Liver (tissue), 7 donors: ENCODE measurements at regions not wholly inside any gene's neighbourhood (a gene's known extent, or its start where the extent isn't known, plus 50 kb on each side); places are given as distances from the start of the nearest gene placed in this dataset.

Experiments used
- DNase-seq: peaks from one replicate; pipeline ENCODE4 v3.0.0-alpha.2; 2017; ENCODE audit warnings: low spot score
- H3K27ac ChIP-seq, 2 donors: one replicate each; pipeline ENCODE4 v1.7.0; 2013; ENCODE audit warnings: inconsistent platforms in 2 of 2, low read length in 2 of 2, control low read depth in 1 of 2, low read depth in 1 of 2, mild to moderate bottlenecking in 1 of 2
- H3K27me3 ChIP-seq, 4 donors: one replicate each; pipeline versions ENCODE4 v1.6.1 to v1.7.0; 2013; ENCODE audit warnings: low read length in 3 of 4, inconsistent platforms in 1 of 4, mild to moderate bottlenecking in 1 of 4, moderate library complexity in 1 of 4; ENCODE audit not compliant: control insufficient read depth in 4 of 4, insufficient read depth in 4 of 4
- H3K36me3 ChIP-seq, 4 donors: one replicate each; pipeline versions ENCODE4 v1.6.1 to v1.7.0; 2013; ENCODE audit warnings: low read length in 3 of 4, mild to moderate bottlenecking in 3 of 4, low read depth in 1 of 4, moderate library complexity in 1 of 4; ENCODE audit not compliant: control insufficient read depth in 4 of 4, insufficient read depth in 3 of 4
- H3K4me1 ChIP-seq, 4 donors: one replicate each; pipeline versions ENCODE4 v1.6.1 to v1.7.0; 2013; ENCODE audit warnings: low read length in 3 of 4, mild to moderate bottlenecking in 3 of 4, moderate library complexity in 1 of 4; ENCODE audit not compliant: control insufficient read depth in 4 of 4, insufficient read depth in 4 of 4
- H3K4me3 ChIP-seq, 3 donors: one replicate each; pipeline versions ENCODE4 v1.6.1 to v1.7.0; 2013; ENCODE audit warnings: low read length in 3 of 3, control low read depth in 1 of 3, low read depth in 1 of 3, mild to moderate bottlenecking in 1 of 3
- H3K9ac ChIP-seq, 2 donors: one replicate each; pipeline ENCODE4 v1.7.0; 2013; ENCODE audit warnings: low read length in 2 of 2, mild to moderate bottlenecking in 2 of 2, moderate library complexity in 2 of 2, control low read depth in 1 of 2, low read depth in 1 of 2
- H3K9me3 ChIP-seq, 4 donors: one replicate each; pipeline versions ENCODE4 v1.6.1 to v1.7.0; 2013; ENCODE audit warnings: low read length in 3 of 4; ENCODE audit not compliant: control insufficient read depth in 4 of 4
- ATF3 ChIP-seq: IDR thresholded peaks from 2 replicates; pipeline ENCODE4 v1.6.1; 2016; ENCODE audit warnings: antibody characterized with exemption
- EGR1 ChIP-seq, 2 donors: IDR thresholded peaks; 2 replicates each; pipeline ENCODE4 v1.6.1; 2016 to 2018; ENCODE audit warnings: antibody characterized with exemption in 2 of 2, low read depth in 2 of 2
- FOXA1 ChIP-seq: IDR thresholded peaks from 2 replicates; pipeline ENCODE4 v1.6.1; 2016; ENCODE audit warnings: antibody characterized with exemption
- FOXA2 ChIP-seq: IDR thresholded peaks from 2 replicates; pipeline ENCODE4 v1.6.1; 2016; ENCODE audit warnings: antibody characterized with exemption
- GABPA ChIP-seq, 2 donors: IDR thresholded peaks in 1 of 2; conservative IDR thresholded peaks in 1 of 2; 2 replicates each; pipeline ENCODE4 v1.6.1; 2016; ENCODE audit warnings: antibody characterized with exemption in 2 of 2, mild to moderate bottlenecking in 1 of 2, moderate library complexity in 1 of 2
- HNF4A ChIP-seq, 2 donors: conservative IDR thresholded peaks; 2 replicates each; pipeline ENCODE4 v1.6.1; 2016; ENCODE audit warnings: antibody characterized with exemption in 2 of 2, mild to moderate bottlenecking in 2 of 2
- HNF4G ChIP-seq: IDR thresholded peaks from 2 replicates; pipeline ENCODE4 v1.6.1; 2016; ENCODE audit warnings: antibody characterized with exemption
- NR2F2 ChIP-seq: IDR thresholded peaks from 2 replicates; pipeline ENCODE4 v1.6.1; 2016; ENCODE audit warnings: antibody characterized with exemption
- RAD21 ChIP-seq, 2 donors: IDR thresholded peaks; 2 replicates each; pipeline ENCODE4 v1.6.1; 2016; ENCODE audit warnings: antibody characterized with exemption in 2 of 2, mild to moderate bottlenecking in 2 of 2
- REST ChIP-seq: IDR thresholded peaks from 2 replicates; pipeline ENCODE4 v1.6.1; 2016; ENCODE audit warnings: antibody characterized with exemption, mild to moderate bottlenecking
- RXRA ChIP-seq, 2 donors: IDR thresholded peaks; 2 replicates each; pipeline ENCODE4 v1.6.1; 2017 to 2018; ENCODE audit warnings: antibody characterized with exemption in 2 of 2, mild to moderate bottlenecking in 1 of 2
- SP1 ChIP-seq: IDR thresholded peaks from 2 replicates; pipeline ENCODE4 v1.6.1; 2018; ENCODE audit warnings: antibody characterized with exemption, mild to moderate bottlenecking
- TAF1 ChIP-seq: conservative IDR thresholded peaks from 2 replicates; pipeline ENCODE4 v1.6.1; 2016; ENCODE audit warnings: antibody characterized with exemption, mild to moderate bottlenecking
- YY1 ChIP-seq: IDR thresholded peaks from 2 replicates; pipeline ENCODE4 v1.6.1; 2016; ENCODE audit warnings: antibody characterized with exemption, mild to moderate bottlenecking
- ZBTB33 ChIP-seq: IDR thresholded peaks from 2 replicates; pipeline ENCODE4 v1.6.1; 2016; ENCODE audit warnings: antibody characterized with exemption
- WGBS: extraction: QIAGEN DNeasy Blood & Tissue Kit; methylation state at CpG from one replicate; pipeline ENCODE4 v1.1.7; 2013; 5-methylcytosine and 5-hydroxymethylcytosine counted together
- donor health status: healthy.
- donor health status: healthy.
- donor health status: healthy.
- donor health status: healthy.

GRCh38 chr11:134710861-134711407, 298.9 kb upstream of the B3GAT1 start (continued):
- no peak for TF ChIP-seq REST
- no peak for TF ChIP-seq FOXA1

- H3K4me3 ChIP-seq = no peak overlapping the region
- no peak overlapping the region for H3K27ac ChIP-seq
- H3K36me3 ChIP-seq = no peaks in the 10 kb centered on the region
- no peaks in the 10 kb centered on the region for H3K27me3 ChIP-seq
- TF ChIP-seq SP1 (no peak), RXRA (IDR thresholded peaks at IDR 0.05) (no peak), HNF4G (no peak), YY1 (no peak), ZBTB33 (no peak), RAD21 (IDR thresholded peaks at IDR 0.05) (no peak), GABPA (IDR thresholded peaks at IDR 0.05 in 1 of 2, conservative IDR thresholded peaks at IDR 0.05 in 1 of 2) (no peak), TAF1 (no peak), FOXA2 (no peak), EGR1 (IDR thresholded peaks at IDR 0.05; ENCODE audit: low read depth in 2 of 2) (no peak)
- no peak for DNase-seq
- 66% methylated on average over 3 of the region's 3 CpGs for WGBS
- no peaks in the 10 kb centered on the region for H3K4me1 ChIP-seq
- H3K9ac ChIP-seq = no peak overlapping the region
- H3K9me3 ChIP-seq = no peaks in the 10 kb centered on the region
Measured at GRCh38 chr11:134705858-134706257, 293.8 kb upstream of the B3GAT1 start.

- Histone ChIP-seq H3K27me3 (no peaks in the 10 kb centered on the region), H3K9me3 (no peaks in the 10 kb centered on the region), H3K9ac (no peak overlapping the region), H3K4me3 (no peak overlapping the region), H3K36me3 (no peaks in the 10 kb centered on the region), H3K4me1 (no peaks in the 10 kb centered on the region), H3K27ac (no peak overlapping the region)
- 80% methylated on average over 5 of the region's 5 CpGs for WGBS
- no peak for TF ChIP-seq SP1
- no peak for TF ChIP-seq HNF4G
- TF ChIP-seq GABPA (IDR thresholded peaks at IDR 0.05 in 1 of 2, conservative IDR thresholded peaks at IDR 0.05 in 1 of 2) = no peak
- TF ChIP-seq YY1 = no peak
- TF ChIP-seq ATF3 = no peak
- no peak for TF ChIP-seq NR2F2
- no peak for TF ChIP-seq FOXA1
- TF ChIP-seq RXRA (IDR thresholded peaks at IDR 0.05) = no peak
- TF ChIP-seq HNF4A (conservative IDR thresholded peaks at IDR 0.05) = no peak
- DNase-seq = no peak
Measured at GRCh38 chr11:134702827-134703226, 290.8 kb upstream of the B3GAT1 start.
